ENCODE measurements at regions not wholly inside any gene's neighbourhood (a gene's known extent, or its start where the extent isn't known, plus 50 kb on each side); places are given as distances from the start of the nearest gene placed in this dataset.

DNA sequence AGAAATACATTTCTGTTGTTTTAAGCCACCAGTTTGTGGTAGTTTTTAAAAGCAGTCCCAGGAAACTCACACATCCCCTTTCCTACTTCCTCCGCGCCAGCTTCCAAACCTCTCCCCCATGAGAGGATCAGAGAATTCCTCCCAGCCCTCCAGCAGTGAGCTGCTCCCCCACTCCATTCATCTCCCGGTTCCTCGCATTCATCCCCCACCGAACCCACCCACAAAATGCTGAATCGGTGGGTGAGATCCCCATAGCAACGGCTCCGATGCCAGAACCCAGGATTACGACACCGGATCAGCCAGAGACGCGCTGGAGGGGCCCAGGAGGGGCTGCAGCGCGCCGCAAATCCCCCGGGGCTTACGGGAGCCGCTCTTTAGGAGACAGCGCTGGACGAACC lies 251.4 kb upstream of the RPL38 start:
- ChIA-PET POLR2A (no interaction called here), CTCF (interaction anchor here (1.0 kb wide), 1 partner anchor 17 kb away, joined by 3 read pairs; no protein-coding TSS in a partner anchor)
- Histone ChIP-seq H3K27me3 (replicated peaks in 1 of 4; ENCODE audit: control extremely low read depth in 1 of 4, control insufficient read depth in 3 of 4, insufficient read depth in 4 of 4, low read length in 3 of 4) (peaks cover 0 to 33% (median 18%) of the 10 kb centered on the region in 4 experiments), H3K79me2 (ENCODE audit: control insufficient read depth, insufficient read depth, low read length) (no peaks in the 10 kb centered on the region), H3K4me3 (ENCODE audit: control extremely low read depth in 1 of 5, extremely low read depth in 1 of 5, insufficient read depth in 1 of 5, low read depth in 2 of 5, low read length in 4 of 5) (peak overlapping the region in 1 of 5 experiments; percentile 30), H2AFZ (ENCODE audit: insufficient read depth, low read depth, low read length, poor library complexity, severe bottlenecking) (peak overlapping the region; percentile 62), H3K4me1 (ENCODE audit: control insufficient read depth in 2 of 2, insufficient read depth in 2 of 2, low read length in 2 of 2) (peaks cover 12% of the 10 kb centered on the region in 2 donors), H3K9ac (ENCODE audit: low read length) (no peak overlapping the region), H3K36me3 (replicated peaks in 1 of 2; ENCODE audit: control extremely low read depth in 1 of 2, control insufficient read depth in 1 of 2, extremely low read depth in 1 of 2, insufficient read depth in 2 of 2, low read length in 1 of 2) (no peaks in the 10 kb centered on the region), H3K27ac (ENCODE audit: low read length in 2 of 2) (no peak overlapping the region), H3K4me2 (replicated peaks; ENCODE audit: low read depth, low read length, poor library complexity, severe bottlenecking) (peak overlapping the region; percentile 72), H4K20me1 (ENCODE audit: control insufficient read depth, insufficient read depth, low read length, poor library complexity, severe bottlenecking) (no peaks in the 10 kb centered on the region), H3K9me3 (ENCODE audit: control extremely low read depth in 1 of 3, control insufficient read depth in 2 of 3, insufficient read depth in 1 of 3, low read length in 2 of 3) (peaks cover 0 to 13% (median 0%) of the 10 kb centered on the region in 3 donors)
- WGBS (ENCODE audit: insufficient coverage): 11% methylated on average over 19 of the region's 20 CpGs
- peaks cover 4% of the 10 kb centered on the region for H3K4me1 Mint-ChIP-seq
- intact Hi-C loops (cut with micrococcal nuclease): loop anchor here (10.0 kb wide), 1 partner anchor 367 kb away; no protein-coding TSS in a partner anchor
- H3K4me3 Mint-ChIP-seq: peak overlapping the region; percentile 53
- no peak overlapping the region for H3K27ac Mint-ChIP-seq
- no peak for DNase-seq
- peaks cover 27% of the 10 kb centered on the region for H3K27me3 Mint-ChIP-seq
- no peak for TF ChIP-seq EZH2 (IDR thresholded peaks at IDR 0.05; ENCODE audit: borderline replicate concordance, insufficient read depth, low read depth, low read length, poor library complexity, severe bottlenecking)
- TF ChIP-seq, protein P1, sequence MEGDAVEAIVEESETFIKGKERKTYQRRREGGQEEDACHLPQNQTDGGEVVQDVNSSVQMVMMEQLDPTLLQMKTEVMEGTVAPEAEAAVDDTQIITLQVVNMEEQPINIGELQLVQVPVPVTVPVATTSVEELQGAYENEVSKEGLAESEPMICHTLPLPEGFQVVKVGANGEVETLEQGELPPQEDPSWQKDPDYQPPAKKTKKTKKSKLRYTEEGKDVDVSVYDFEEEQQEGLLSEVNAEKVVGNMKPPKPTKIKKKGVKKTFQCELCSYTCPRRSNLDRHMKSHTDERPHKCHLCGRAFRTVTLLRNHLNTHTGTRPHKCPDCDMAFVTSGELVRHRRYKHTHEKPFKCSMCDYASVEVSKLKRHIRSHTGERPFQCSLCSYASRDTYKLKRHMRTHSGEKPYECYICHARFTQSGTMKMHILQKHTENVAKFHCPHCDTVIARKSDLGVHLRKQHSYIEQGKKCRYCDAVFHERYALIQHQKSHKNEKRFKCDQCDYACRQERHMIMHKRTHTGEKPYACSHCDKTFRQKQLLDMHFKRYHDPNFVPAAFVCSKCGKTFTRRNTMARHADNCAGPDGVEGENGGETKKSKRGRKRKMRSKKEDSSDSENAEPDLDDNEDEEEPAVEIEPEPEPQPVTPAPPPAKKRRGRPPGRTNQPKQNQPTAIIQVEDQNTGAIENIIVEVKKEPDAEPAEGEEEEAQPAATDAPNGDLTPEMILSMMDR (IDR thresholded peaks at IDR 0.05): no peak
- no peaks in the 10 kb centered on the region for H3K9me3 Mint-ChIP-seq (ENCODE audit: insufficient read depth)
- no peak for ATAC-seq (ENCODE audit: low read depth)

GRCh38 chr17:73952480-73953205 lies 250.8 kb upstream of the RPL38 start:
- TF ChIP-seq EZH2 (IDR thresholded peaks at IDR 0.05; ENCODE audit: borderline replicate concordance, insufficient read depth, low read depth, low read length, poor library complexity, severe bottlenecking): no peak
- TF ChIP-seq, protein P1 (IDR thresholded peaks at IDR 0.05): peak; percentile 22
- no peak overlapping the region for H3K27ac Mint-ChIP-seq
- Histone ChIP-seq H3K9me3 (ENCODE audit: control extremely low read depth in 1 of 3, control insufficient read depth in 2 of 3, insufficient read depth in 1 of 3, low read length in 2 of 3) (peaks cover 0 to 13% (median 0%) of the 10 kb centered on the region in 3 donors), H3K4me3 (ENCODE audit: control extremely low read depth in 1 of 5, extremely low read depth in 1 of 5, insufficient read depth in 1 of 5, low read depth in 2 of 5, low read length in 4 of 5) (peak overlapping the region in 3 of 5 experiments; percentile 3 to 30 (median 25)), H3K4me1 (ENCODE audit: control insufficient read depth in 2 of 2, insufficient read depth in 2 of 2, low read length in 2 of 2) (peaks cover 12% of the 10 kb centered on the region in 2 donors), H2AFZ (ENCODE audit: insufficient read depth, low read depth, low read length, poor library complexity, severe bottlenecking) (peak overlapping the region; percentile 62), H3K79me2 (ENCODE audit: control insufficient read depth, insufficient read depth, low read length) (no peaks in the 10 kb centered on the region), H3K9ac (ENCODE audit: low read length) (peak overlapping the region; percentile 28), H3K27me3 (replicated peaks in 1 of 4; ENCODE audit: control extremely low read depth in 1 of 4, control insufficient read depth in 3 of 4, insufficient read depth in 4 of 4, low read length in 3 of 4) (peaks cover 0 to 33% (median 18%) of the 10 kb centered on the region in 4 experiments), H4K20me1 (ENCODE audit: control insufficient read depth, insufficient read depth, low read length, poor library complexity, severe bottlenecking) (no peaks in the 10 kb centered on the region), H3K36me3 (replicated peaks in 1 of 2; ENCODE audit: control extremely low read depth in 1 of 2, control insufficient read depth in 1 of 2, extremely low read depth in 1 of 2, insufficient read depth in 2 of 2, low read length in 1 of 2) (no peaks in the 10 kb centered on the region), H3K4me2 (replicated peaks; ENCODE audit: low read depth, low read length, poor library complexity, severe bottlenecking) (peak overlapping the region; percentile 72), H3K27ac (ENCODE audit: low read length in 2 of 2) (no peak overlapping the region)
- ChIA-PET POLR2A (no interaction called here), CTCF (interaction anchor here (1.0 kb wide), 1 partner anchor 18 kb away, joined by 3 read pairs; no protein-coding TSS in a partner anchor)
- peaks cover 4% of the 10 kb centered on the region for H3K4me1 Mint-ChIP-seq
- H3K9me3 Mint-ChIP-seq (ENCODE audit: insufficient read depth): no peaks in the 10 kb centered on the region
- intact Hi-C loops (cut with micrococcal nuclease): loop anchor here (10.0 kb wide), 1 partner anchor 368 kb away; no protein-coding TSS in a partner anchor
- 2% methylated on average over 67 of the region's 67 CpGs for WGBS (ENCODE audit: insufficient coverage)
- H3K27me3 Mint-ChIP-seq: peaks cover 25% of the 10 kb centered on the region
- H3K4me3 Mint-ChIP-seq: no peak overlapping the region
- DNase-seq (peak; percentile 50), ATAC-seq (ENCODE audit: low read depth) (peak; percentile 57)

Data from B cell (primary cell).